ENCODE measurements at regions not wholly inside any gene's neighbourhood (a gene's known extent, or its start where the extent isn't known, plus 50 kb on each side); places are given as distances from the start of the nearest gene placed in this dataset.
"Not testable (repeated sequence)": the region's sequence is repeated elsewhere in the genome, so short reads cannot be mapped to it uniquely, and the experiment has no call there.

- DNase-seq (ENCODE audit: low spot score): no peak
Measured at GRCh38 chr5:27491047-27491446, 452.7 kb upstream of the CDH9 start.

GRCh38 chr5:27489701-27490100 lies 451.3 kb upstream of the CDH9 start:
- no peak for DNase-seq (ENCODE audit: low spot score)

- DNase-seq (ENCODE audit: low spot score): no peak
Measured at GRCh38 chr5:27482663-27483062, 444.3 kb upstream of the CDH9 start.

- no peak for DNase-seq (ENCODE audit: low spot score)
Measured at GRCh38 chr5:27479859-27480258, 441.5 kb upstream of the CDH9 start.

GRCh38 chr5:27477550-27477949 lies 439.2 kb upstream of the CDH9 start:
- no peak for DNase-seq (ENCODE audit: low spot score)

- DNase-seq (ENCODE audit: low spot score): no peak
Measured at GRCh38 chr5:27476356-27476988, 438.1 kb upstream of the CDH9 start.

GRCh38 chr5:27475063-27475462 lies 436.7 kb upstream of the CDH9 start:
- DNase-seq (ENCODE audit: low spot score): no peak

- no peak for DNase-seq (ENCODE audit: low spot score)
Measured at GRCh38 chr5:27474395-27474794, 436.0 kb upstream of the CDH9 start.

- no peak for DNase-seq (ENCODE audit: low spot score)
Measured at GRCh38 chr5:27474047-27474309, 435.6 kb upstream of the CDH9 start.

- DNase-seq (ENCODE audit: low spot score): no peak
Measured at GRCh38 chr5:27473307-27474046, 435.1 kb upstream of the CDH9 start.

GRCh38 chr5:27472871-27473270 lies 434.5 kb upstream of the CDH9 start:
- DNase-seq (ENCODE audit: low spot score): no peak

GRCh38 chr5:27472000-27472763 lies 433.8 kb upstream of the CDH9 start:
- DNase-seq (ENCODE audit: low spot score): no peak

- DNase-seq (ENCODE audit: low spot score): no peak
Measured at GRCh38 chr5:27466959-27467358, 428.6 kb upstream of the CDH9 start.

GRCh38 chr5:27465140-27465539 lies 426.8 kb upstream of the CDH9 start:
- DNase-seq (ENCODE audit: low spot score): no peak

- DNase-seq (ENCODE audit: low spot score): no peak
Measured at GRCh38 chr5:27463446-27464149, 425.2 kb upstream of the CDH9 start.

GRCh38 chr5:27462936-27463335 lies 424.6 kb upstream of the CDH9 start:
- no peak for DNase-seq (ENCODE audit: low spot score)

GRCh38 chr5:27458287-27458686 lies 419.9 kb upstream of the CDH9 start:
- no peak for DNase-seq (ENCODE audit: low spot score)

- DNase-seq (ENCODE audit: low spot score): no peak
Measured at GRCh38 chr5:27451377-27451776, 413.0 kb upstream of the CDH9 start.

GRCh38 chr5:27450607-27451006 lies 412.2 kb upstream of the CDH9 start:
- no peak for DNase-seq (ENCODE audit: low spot score)

- not testable (repeated sequence) for DNase-seq (ENCODE audit: low spot score)
Measured at GRCh38 chr5:27439383-27439782, 401.0 kb upstream of the CDH9 start.

GRCh38 chr5:27437594-27438200 lies 399.3 kb upstream of the CDH9 start:
- DNase-seq (ENCODE audit: low spot score): no peak

GRCh38 chr5:27434335-27434734 lies 395.9 kb upstream of the CDH9 start:
- DNase-seq (ENCODE audit: low spot score): no peak

Measured in ureter (tissue), 1 donor.